ENCODE measurements at regions not wholly inside any gene's neighbourhood (a gene's known extent, or its start where the extent isn't known, plus 50 kb on each side); places are given as distances from the start of the nearest gene placed in this dataset.
A peak's percentile ranks its signal among the peaks of the same experiment; 100 is the strongest.
"Not testable (repeated sequence)": the region's sequence is repeated elsewhere in the genome, so short reads cannot be mapped to it uniquely, and the experiment has no call there.

GRCh38 chr1:43108080-43108479 is 64.0 kb downstream of the EBNA1BP2 start:
- no peak for DNase-seq

GRCh38 chr1:43107664-43108063 is 64.4 kb downstream of the EBNA1BP2 start:
- DNase-seq: no peak

- no peak for DNase-seq
Measured at GRCh38 chr1:43104027-43104763, 67.9 kb downstream of the EBNA1BP2 start.

- DNase-seq: no peak
Measured at GRCh38 chr1:43101061-43101460, 71.0 kb downstream of the EBNA1BP2 start.

GRCh38 chr1:43098200-43098599 is 73.9 kb downstream of the EBNA1BP2 start:
- no peak for DNase-seq

GRCh38 chr1:43096528-43096927 is 75.6 kb downstream of the EBNA1BP2 start:
- DNase-seq: not testable (repeated sequence)

GRCh38 chr1:43090812-43091211 is 81.3 kb downstream of the EBNA1BP2 start:
- not testable (repeated sequence) for DNase-seq

- not testable (repeated sequence) for DNase-seq
Measured at GRCh38 chr1:43090157-43090556, 81.9 kb downstream of the EBNA1BP2 start.

- no peak for DNase-seq
Measured at GRCh38 chr1:43083375-43083891, 88.7 kb downstream of the EBNA1BP2 start.

GRCh38 chr1:43082740-43083139 is 89.3 kb downstream of the EBNA1BP2 start:
- no peak for DNase-seq

- DNase-seq: no peak
Measured at GRCh38 chr1:43077273-43077672, 94.8 kb downstream of the EBNA1BP2 start.

GRCh38 chr1:43074709-43075108 is 97.4 kb downstream of the EBNA1BP2 start:
- no peak for DNase-seq

- no peak for DNase-seq
Measured at GRCh38 chr1:43074244-43074643, 97.8 kb downstream of the EBNA1BP2 start.

GRCh38 chr1:43073490-43074230 is 98.4 kb downstream of the EBNA1BP2 start:
- DNase-seq: peak; percentile 76

GRCh38 chr1:43072314-43072713 is 99.8 kb downstream of the EBNA1BP2 start:
- no peak for DNase-seq

GRCh38 chr1:43071241-43071640 is 100.8 kb downstream of the EBNA1BP2 start:
- DNase-seq: no peak

GRCh38 chr1:43069461-43070050 is 102.5 kb downstream of the EBNA1BP2 start:
- no peak for DNase-seq

- no peak for DNase-seq
Measured at GRCh38 chr1:43068911-43069310, 103.2 kb downstream of the EBNA1BP2 start.

GRCh38 chr1:43067977-43068751 is 103.9 kb downstream of the EBNA1BP2 start:
- no peak for DNase-seq

- DNase-seq: no peak
Measured at GRCh38 chr1:43067233-43067745, 104.8 kb downstream of the EBNA1BP2 start.

- DNase-seq: no peak
Measured at GRCh38 chr1:43066578-43066977, 105.5 kb downstream of the EBNA1BP2 start.

GRCh38 chr1:43065616-43066399 is 106.3 kb downstream of the EBNA1BP2 start:
- DNase-seq: no peak

Measured in NCI-H526 treated with DMSO at 0.1 percent for 48 hours (cell line).